Tibial artery (tissue), 4 donors: ENCODE measurements at regions not wholly inside any gene's neighbourhood (a gene's known extent, or its start where the extent isn't known, plus 50 kb on each side); places are given as distances from the start of the nearest gene placed in this dataset.
"Not testable (repeated sequence)": the region's sequence is repeated elsewhere in the genome, so short reads cannot be mapped to it uniquely, and the experiment has no call there.

ENCODE experiments used
- DNase-seq, 2 donors: peaks; one replicate each; pipeline ENCODE4 v3.0.0-alpha.2; 2019
- H3K27ac ChIP-seq, 2 donors: fragments of 200-600 bp; sonication (generic) in 1 of 2; 1 replicate in 1 of 2; 2 replicates in 1 of 2; pipeline ENCODE4 v1.5.1; 2018 to 2019; ENCODE audit warnings: mild to moderate bottlenecking in 1 of 2
- H3K27me3 ChIP-seq, 2 donors: fragments of 200-600 bp; sonication (generic) in 1 of 2; one replicate each; pipeline versions ENCODE4 v1.5.1 to v1.6.0; 2016 to 2019
- H3K36me3 ChIP-seq, 3 donors: fragments of 200-600 bp; sonication (generic) in 2 of 3; one replicate each; pipeline ENCODE4 v1.5.1; 2016 to 2019; ENCODE audit warnings: mild to moderate bottlenecking in 2 of 3
- H3K4me1 ChIP-seq, 4 donors: fragments of 200-600 bp; sonication (generic) in 2 of 4; 1 replicate in 3 of 4; 2 replicates in 1 of 4; pipeline ENCODE4 v1.5.1; 2016 to 2019
- H3K4me3 ChIP-seq, 2 donors: fragments of 200-600 bp; sonication (generic) in 1 of 2; 1 replicate in 1 of 2; 2 replicates in 1 of 2; pipeline ENCODE4 v1.5.1; 2018 to 2019; ENCODE audit warnings: mild to moderate bottlenecking in 2 of 2
- H3K9me3 ChIP-seq, 3 donors: fragments of 200-600 bp; sonication (generic) in 1 of 3; one replicate each; pipeline ENCODE4 v1.5.1; 2016 to 2019
- CTCF ChIP-seq, 2 experiments: fragments of 200-600 bp in 1 of 2; fragments of 450-650 bp in 1 of 2; IDR thresholded peaks; one replicate each; pipeline ENCODE4 v1.5.1; 2017 to 2019; ENCODE audit warnings: antibody characterized with exemption in 2 of 2, mild to moderate bottlenecking in 1 of 2, moderate library complexity in 1 of 2
- intact Hi-C: fragments of 100-400 bp; cut with DNase I; formaldehyde crosslinking; loops from one replicate; pipeline ENCODE4 v1.15.0; 2023; ENCODE audit warnings: low total_unique reads

GRCh38 chr6:27190126-27190525 lies 57.4 kb upstream of the PRSS16 start:
- Histone ChIP-seq H3K36me3 (no peaks in the 10 kb centered on the region), H3K4me1 (no peaks in the 10 kb centered on the region), H3K4me3 (no peak overlapping the region), H3K27me3 (no peaks in the 10 kb centered on the region), H3K27ac (no peak overlapping the region), H3K9me3 (no peaks in the 10 kb centered on the region)
- no peak for DNase-seq
- TF ChIP-seq CTCF (IDR thresholded peaks at IDR 0.05) = no peak
- intact Hi-C loops = no loop called here

- DNase-seq, H3K36me3 ChIP-seq, H3K4me3 ChIP-seq, H3K27ac ChIP-seq, H3K9me3 ChIP-seq, H3K27me3 ChIP-seq, H3K4me1 ChIP-seq, intact Hi-C loops: not testable (repeated sequence)
Measured at GRCh38 chr6:27194453-27194852, 53.0 kb upstream of the PRSS16 start.

GRCh38 chr6:27195547-27195946 lies 52.0 kb upstream of the PRSS16 start:
- intact Hi-C loops, H3K4me1 ChIP-seq, H3K27me3 ChIP-seq, H3K27ac ChIP-seq, H3K4me3 ChIP-seq, DNase-seq, H3K9me3 ChIP-seq, H3K36me3 ChIP-seq: not testable (repeated sequence)
